GM12891 (cell line): ENCODE measurements at regions not wholly inside any gene's neighbourhood (a gene's known extent, or its start where the extent isn't known, plus 50 kb on each side); places are given as distances from the start of the nearest gene placed in this dataset.

ENCODE experiments used
- DNase-seq: peaks from one replicate; pipeline ENCODE4 v3.0.0; 2011; ENCODE audit warnings: low spot score; ENCODE audit not compliant: insufficient read length
- FAIRE-seq: peaks from 2 replicates; lab custom pipeline; 2011; peaks lifted over from hg19 to GRCh38; lab: Jason Lieb, UNC
- PAX5 ChIP-seq: IDR thresholded peaks from 2 replicates; pipeline ENCODE4 v1.6.1; 2011; ENCODE audit warnings: low read length, moderate library complexity, mild to moderate bottlenecking; ENCODE audit not compliant: insufficient read depth, severe bottlenecking
- POLR2A ChIP-seq: IDR thresholded peaks from 2 replicates; pipeline ENCODE4 v1.6.1; 2011; ENCODE audit warnings: low read depth, low read length, control low read depth
- POLR2AphosphoS5 ChIP-seq: IDR thresholded peaks from 2 replicates; pipeline ENCODE4 v1.6.1; 2011; ENCODE audit warnings: low read depth, low read length, control low read depth
- POU2F2 ChIP-seq: IDR thresholded peaks from 2 replicates; pipeline ENCODE4 v1.6.1; 2011; ENCODE audit warnings: low read depth, mild to moderate bottlenecking, control low read depth, low read length, moderate library complexity
- SPI1 ChIP-seq: IDR thresholded peaks from 2 replicates; pipeline ENCODE4 v1.6.1; 2011; ENCODE audit warnings: low read depth, low read length, control low read depth
- TAF1 ChIP-seq: IDR thresholded peaks from 2 replicates; pipeline ENCODE4 v1.6.1; 2011; ENCODE audit warnings: low read depth, low read length, control low read depth

DNA sequence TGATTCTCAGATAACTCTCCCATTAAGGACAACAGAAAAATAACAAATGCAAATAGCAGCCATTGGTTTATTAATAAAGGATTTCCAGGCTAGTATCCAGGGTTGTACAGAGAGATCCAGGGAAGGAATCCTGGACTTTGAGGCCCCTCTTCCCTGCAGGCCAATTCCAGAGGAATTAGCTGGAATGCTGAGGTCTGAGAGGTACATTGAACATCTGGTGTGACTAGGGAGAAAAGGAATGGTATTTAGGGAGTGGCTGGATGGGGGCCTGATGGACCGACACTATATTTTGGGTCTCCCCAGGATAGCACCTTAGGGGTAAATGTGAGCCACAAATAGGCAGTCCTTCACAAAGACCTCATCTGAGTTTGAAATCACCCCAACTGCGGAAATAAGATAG lies 924.5 kb downstream of the AACS start:
- FAIRE-seq (no peak), DNase-seq (no peak)
- TF ChIP-seq POLR2A (no peak), POLR2AphosphoS5 (no peak), TAF1 (no peak), POU2F2 (no peak), SPI1 (no peak), PAX5 (no peak)

DNA sequence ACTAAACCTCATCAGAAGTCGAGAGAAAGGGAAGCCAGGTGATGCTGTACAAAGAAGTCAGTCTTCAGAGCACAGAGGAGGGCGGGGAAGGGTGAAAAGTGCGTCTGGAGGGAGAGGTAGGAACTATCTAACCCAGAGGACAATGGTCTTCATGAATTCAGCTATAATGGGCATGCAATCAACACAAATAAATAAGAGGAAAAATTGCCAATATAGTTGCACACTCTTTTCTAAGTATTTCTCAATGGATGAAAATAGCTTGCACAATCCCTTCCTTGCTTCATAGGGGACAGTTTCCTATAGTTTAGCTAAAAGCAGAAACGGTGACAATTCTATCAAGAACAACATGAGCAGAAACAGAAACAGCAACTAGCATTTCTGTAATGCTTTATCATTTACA lies 931.2 kb downstream of the AACS start:
- no peak for FAIRE-seq
- no peak for DNase-seq
- TF ChIP-seq POU2F2 = no peak
- TF ChIP-seq TAF1 = no peak
- no peak for TF ChIP-seq PAX5
- TF ChIP-seq SPI1 = no peak
- no peak for TF ChIP-seq POLR2AphosphoS5
- no peak for TF ChIP-seq POLR2A

DNA sequence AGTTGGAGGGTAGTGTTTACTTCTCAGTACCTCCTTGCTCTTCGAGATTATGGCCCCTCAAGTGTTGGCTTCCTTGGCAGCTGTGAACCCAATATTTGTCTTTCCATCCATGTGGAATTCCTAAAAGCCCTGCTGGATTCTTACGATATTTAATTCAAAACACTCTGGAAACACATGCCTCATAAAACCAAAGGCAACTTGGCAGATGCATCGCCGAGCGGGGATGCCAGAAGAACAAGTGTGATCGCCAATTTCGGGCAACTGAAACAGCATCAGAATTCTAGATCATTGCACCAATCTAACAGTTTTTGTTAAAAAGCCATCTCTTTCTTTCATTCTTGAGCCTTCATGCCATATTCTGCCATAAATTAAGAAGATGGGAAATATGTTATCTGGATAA lies 934.4 kb downstream of the AACS start:
- no peak for TF ChIP-seq TAF1
- TF ChIP-seq POU2F2 = no peak
- no peak for TF ChIP-seq POLR2AphosphoS5
- no peak for TF ChIP-seq POLR2A
- no peak for TF ChIP-seq PAX5
- TF ChIP-seq SPI1 = no peak
- DNase-seq = no peak
- FAIRE-seq = no peak

DNA sequence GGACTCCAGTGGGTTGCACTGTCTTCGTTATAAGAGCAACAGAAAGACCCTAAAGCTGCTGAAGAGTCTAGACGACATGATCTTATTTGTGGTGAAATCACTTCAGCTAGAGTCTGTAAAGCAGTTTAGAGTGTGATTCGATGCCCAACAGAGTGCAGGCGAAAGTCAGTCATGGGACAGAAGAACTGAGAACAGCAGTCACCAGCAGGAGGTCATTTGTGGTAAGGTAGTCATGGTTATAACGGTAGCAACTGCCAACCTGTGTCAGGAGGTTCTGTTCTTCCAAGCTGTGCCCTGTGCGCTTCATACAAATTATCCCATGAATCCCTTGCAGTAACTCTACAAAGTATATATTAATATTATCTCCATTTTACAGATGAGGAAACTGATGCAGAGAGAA lies 954.1 kb downstream of the AACS start:
- FAIRE-seq = no peak
- DNase-seq = no peak
- TF ChIP-seq TAF1 = no peak
- TF ChIP-seq SPI1 = no peak
- no peak for TF ChIP-seq PAX5
- no peak for TF ChIP-seq POLR2AphosphoS5
- TF ChIP-seq POU2F2 = no peak
- no peak for TF ChIP-seq POLR2A

DNA sequence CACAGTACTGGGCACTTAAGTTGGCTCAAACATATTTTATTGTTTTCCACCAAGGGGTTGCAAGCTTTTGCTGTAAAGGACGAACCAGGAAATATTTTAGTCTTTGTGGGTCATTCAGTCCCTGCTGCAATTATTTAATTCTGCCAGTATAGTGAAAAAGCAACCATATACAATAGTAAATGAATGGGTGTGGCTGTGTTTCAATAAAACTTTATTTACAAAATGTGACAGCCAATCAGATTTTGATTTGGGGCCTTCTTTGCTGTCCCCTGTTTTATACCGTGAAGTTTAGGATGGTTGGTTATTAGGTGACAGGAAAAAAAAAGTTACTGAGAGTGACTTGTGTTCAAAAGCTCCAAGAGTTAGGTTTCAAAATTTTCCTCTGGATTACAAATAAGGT lies 956.4 kb downstream of the AACS start:
- FAIRE-seq (no peak), DNase-seq (no peak)
- TF ChIP-seq POU2F2 (no peak), POLR2A (no peak), SPI1 (no peak), POLR2AphosphoS5 (no peak), PAX5 (no peak), TAF1 (no peak)

DNA sequence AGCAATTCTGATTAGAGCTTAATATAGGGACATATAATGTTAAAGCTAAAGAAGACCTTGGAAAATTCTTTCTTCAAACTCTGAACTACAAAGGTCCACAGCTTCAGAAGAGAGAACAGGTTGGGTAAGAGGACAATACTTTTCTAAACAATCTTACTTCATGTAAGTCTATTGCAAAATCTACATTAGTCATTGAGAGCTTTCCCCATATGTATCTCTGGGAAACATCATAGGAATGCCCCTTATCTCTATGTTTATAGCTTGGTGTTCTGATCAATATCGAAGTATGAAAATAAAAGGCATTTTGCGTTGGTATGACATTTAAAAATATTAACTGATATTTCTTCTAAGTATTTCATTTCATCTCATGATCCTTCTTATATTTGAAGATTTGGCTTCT lies 962.6 kb downstream of the AACS start:
- DNase-seq = no peak
- no peak for TF ChIP-seq SPI1
- TF ChIP-seq POU2F2 = no peak
- TF ChIP-seq POLR2A = no peak
- no peak for TF ChIP-seq POLR2AphosphoS5
- TF ChIP-seq PAX5 = no peak
- TF ChIP-seq TAF1 = no peak

DNA sequence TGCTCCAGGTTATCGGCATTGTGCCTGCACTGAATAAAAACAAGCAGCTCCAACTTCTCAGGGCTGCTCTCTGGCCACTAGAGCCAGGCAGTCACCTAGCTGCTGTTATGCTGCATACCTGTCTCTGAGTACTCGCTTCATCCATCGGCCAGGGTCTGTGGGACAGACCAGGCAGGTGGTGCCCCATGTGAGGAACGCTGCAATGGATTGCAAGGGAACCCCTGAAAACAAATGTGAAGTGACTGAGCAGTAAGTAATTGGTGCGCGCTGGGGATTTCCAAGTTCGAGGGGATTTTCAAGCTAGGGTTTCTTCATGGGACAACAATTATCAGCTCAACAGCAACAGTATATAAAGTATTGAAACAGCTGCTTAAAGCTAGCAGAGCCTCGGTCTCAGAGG lies 965.3 kb downstream of the AACS start:
- no peak for FAIRE-seq
- no peak for TF ChIP-seq PAX5
- no peak for TF ChIP-seq TAF1
- no peak for TF ChIP-seq POLR2A
- TF ChIP-seq POLR2AphosphoS5 = no peak
- no peak for TF ChIP-seq SPI1
- no peak for TF ChIP-seq POU2F2
- DNase-seq = no peak

More for the DNA sequence above, 962.6 kb downstream of the AACS start:
- FAIRE-seq = no peak

DNA sequence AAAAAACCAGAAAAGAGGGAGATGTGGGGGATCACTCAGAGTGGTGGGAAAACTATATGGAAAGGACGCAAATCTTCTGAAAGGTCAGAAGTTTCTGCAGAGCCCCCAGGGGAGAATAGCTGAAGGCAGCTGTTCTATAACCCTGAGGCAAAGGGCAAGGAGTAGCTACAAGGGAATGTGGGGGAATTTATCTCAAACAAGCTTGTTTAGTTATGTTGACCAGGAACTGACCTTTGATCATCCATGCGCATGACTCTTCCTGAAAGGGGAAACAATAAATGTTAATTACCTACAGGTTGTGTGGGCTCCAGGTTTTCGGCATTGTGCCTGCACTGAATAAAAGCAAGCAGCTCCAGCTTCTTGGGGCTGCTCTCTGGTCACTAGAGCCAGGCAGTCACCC lies 968.5 kb downstream of the AACS start:
- TF ChIP-seq POLR2AphosphoS5 (no peak), TAF1 (no peak), PAX5 (no peak), POLR2A (no peak), SPI1 (no peak), POU2F2 (no peak)
- FAIRE-seq = no peak
- no peak for DNase-seq

DNA sequence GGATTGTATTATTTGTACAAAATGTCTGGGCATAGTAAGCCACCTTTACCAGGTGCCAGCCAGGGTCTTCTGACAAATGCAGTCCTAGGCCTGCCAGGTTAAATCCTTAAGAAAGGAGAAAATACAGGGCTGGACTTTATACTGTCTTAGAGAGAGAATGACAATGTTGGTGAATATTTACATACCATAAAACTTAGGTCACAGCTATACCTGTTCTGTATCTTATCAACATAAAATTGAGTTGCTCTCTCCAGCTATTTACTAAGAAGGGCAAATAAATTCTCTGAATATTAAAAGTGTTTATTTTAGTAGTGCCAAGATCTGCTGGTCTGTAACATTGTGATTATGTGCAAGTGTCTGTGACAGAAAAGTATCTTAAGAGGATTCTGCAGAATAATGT lies 971.1 kb downstream of the AACS start:
- TF ChIP-seq POU2F2 = no peak
- no peak for TF ChIP-seq POLR2A
- TF ChIP-seq PAX5 = no peak
- TF ChIP-seq SPI1 = no peak
- no peak for TF ChIP-seq TAF1
- no peak for TF ChIP-seq POLR2AphosphoS5
- FAIRE-seq (no peak), DNase-seq (no peak)

DNA sequence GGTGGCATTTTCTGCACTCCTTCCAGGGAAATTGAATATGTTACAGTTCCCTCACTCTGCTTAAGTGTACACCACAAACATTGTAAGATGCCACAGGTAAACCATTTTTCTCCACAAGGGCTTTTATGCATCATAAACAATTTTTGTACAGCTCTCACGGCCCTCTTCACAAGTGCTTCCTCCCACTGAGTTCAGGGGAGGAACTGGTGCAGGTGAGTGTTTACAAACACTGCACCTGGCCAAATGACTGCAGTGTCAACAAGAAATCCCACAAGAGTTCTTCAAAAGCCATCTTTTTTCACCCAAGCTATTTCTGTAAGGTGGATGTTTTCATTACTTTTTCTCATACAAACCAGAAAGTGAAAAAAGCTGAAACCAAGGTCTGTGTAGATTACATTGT lies 973.2 kb downstream of the AACS start:
- FAIRE-seq (no peak), DNase-seq (no peak)
- TF ChIP-seq POLR2A (no peak), TAF1 (no peak), PAX5 (no peak), SPI1 (no peak), POLR2AphosphoS5 (no peak), POU2F2 (no peak)
